HCT116 (cell line): ENCODE measurements at regions not wholly inside any gene's neighbourhood (a gene's known extent, or its start where the extent isn't known, plus 50 kb on each side); places are given as distances from the start of the nearest gene placed in this dataset.

Experiments
- ATAC-seq: fragments of 200-7000 bp; cut with Tn5 transposase; 2 replicates; pipeline ENCODE4 v1.9.1; 2020; ENCODE audit warnings: mild to moderate bottlenecking, moderate library complexity
- BruUV-seq: library from RNA; stranded (reverse); fragments of 400-500 nt; replicated peaks from 2 replicates; lab custom pipeline; 2021; lab: Mats Ljungman, UMichigan
- CTCF ChIA-PET: fragments of 300-600 bp; sonication (Branson Sonifier 250); formaldehyde crosslinking; loops from one replicate; lab custom pipeline; 2021; ENCODE audit warnings: antibody characterized with exemption; lab: Charles Lee
- POLR2A ChIA-PET: fragments of 300-600, 350-600 bp; sonication (Branson Sonifier 250); formaldehyde crosslinking; loops from one replicate; lab custom pipeline; 2021; ENCODE audit warnings: antibody characterized with exemption; lab: Charles Lee
- RAD21 ChIA-PET, 2 experiments: fragments of 300-600 bp; sonication (Branson Sonifier 250); formaldehyde crosslinking; loops; one replicate each; lab custom pipeline; 2023; ENCODE audit warnings: low total read pairs in 2 of 2; ENCODE audit not compliant: uncharacterized antibody in 2 of 2, unreplicated experiment in 2 of 2, low non-redundant PET in 1 of 2; lab: Charles Lee
- DNase-seq: peaks from one replicate; pipeline ENCODE4 v3.0.0-alpha.2; 2010; ENCODE audit warnings: low read depth, low spot score
- H2AFZ ChIP-seq: fragments of 200-600 bp; shearing (Covaris generic), sonication (generic); 2 replicates; pipeline ENCODE4 v1.6.1; 2017; ENCODE audit warnings: low read depth, mixed run types, mixed read lengths, antibody characterized with exemption, low read length; ENCODE audit not compliant: poor library complexity, severe bottlenecking
- H3K27ac ChIP-seq: 2 replicates; pipeline ENCODE4 v1.5.1; 2012; ENCODE audit warnings: low read depth, low read length
- H3K27me3 ChIP-seq: fragments of 200-600 bp; sonication (generic); 2 replicates; pipeline ENCODE4 v1.6.1; 2016; ENCODE audit warnings: mixed run types, low read length, mixed read lengths; ENCODE audit not compliant: insufficient read depth
- H3K36me3 ChIP-seq, 2 experiments: fragments of 200-500 bp in 1 of 2; fragments of 200-600 bp in 1 of 2; sonication (Bioruptor generic) in 1 of 2; sonication (generic) in 1 of 2; 2 replicates each; pipeline versions ENCODE4 v1.5.1 to v1.6.1; 2014 to 2016; ENCODE audit warnings: low read length in 2 of 2, inconsistent platforms in 1 of 2, mixed read lengths in 1 of 2, mixed run types in 1 of 2; ENCODE audit not compliant: insufficient read depth in 2 of 2, control insufficient read depth in 1 of 2
- H3K4me1 ChIP-seq, 2 experiments: fragments of 200-600 bp in 1 of 2; sonication (generic) in 1 of 2; 2 replicates each; pipeline versions ENCODE4 v1.5.1 to v1.6.1; 2012 to 2017; ENCODE audit warnings: low read length in 2 of 2, inconsistent platforms in 1 of 2, mild to moderate bottlenecking in 1 of 2, mixed read lengths in 1 of 2, mixed run types in 1 of 2, moderate library complexity in 1 of 2; ENCODE audit not compliant: insufficient read depth in 2 of 2, control insufficient read depth in 1 of 2
- H3K4me2 ChIP-seq: fragments of 200-600 bp; sonication (generic); 2 replicates; pipeline ENCODE4 v1.6.1; 2017; ENCODE audit warnings: mixed run types, low read length, mixed read lengths
- H3K4me3 ChIP-seq, 2 experiments: fragments of 200-600 bp in 1 of 2; sonication (generic) in 1 of 2; replicated peaks in 1 of 2; 2 replicates each; pipeline ENCODE4 v1.5.1; 2011 to 2016; ENCODE audit warnings: low read length in 2 of 2, control low read depth in 1 of 2, low read depth in 1 of 2, mild to moderate bottlenecking in 1 of 2, mixed read lengths in 1 of 2, mixed run types in 1 of 2
- H3K79me2 ChIP-seq: fragments of 200-600 bp; sonication (generic); 2 replicates; pipeline ENCODE4 v1.6.1; 2017; ENCODE audit warnings: mild to moderate bottlenecking, mixed run types, low read length, moderate library complexity, mixed read lengths; ENCODE audit not compliant: insufficient read depth
- H3K9ac ChIP-seq: fragments of 200-600 bp; sonication (generic); 2 replicates; pipeline ENCODE4 v1.6.1; 2016; ENCODE audit warnings: low read length, mixed read lengths
- H3K9me2 ChIP-seq: fragments of 200-600 bp; sonication (generic), shearing (Covaris generic); 2 replicates; pipeline ENCODE4 v1.6.1; 2017; ENCODE audit warnings: mixed run types, mild to moderate bottlenecking, moderate library complexity; ENCODE audit not compliant: insufficient read depth
- H3K9me3 ChIP-seq, 2 experiments: fragments of 200-500 bp in 1 of 2; fragments of 200-600 bp in 1 of 2; sonication (Bioruptor generic) in 1 of 2; sonication (generic) in 1 of 2; 2 replicates each; pipeline ENCODE4 v1.6.1; 2014 to 2017; ENCODE audit warnings: low read length in 2 of 2, mixed read lengths in 2 of 2, inconsistent platforms in 1 of 2, low read depth in 1 of 2, mild to moderate bottlenecking in 1 of 2, mixed run types in 1 of 2, moderate library complexity in 1 of 2; ENCODE audit not compliant: control insufficient read depth in 1 of 2, insufficient read depth in 1 of 2
- H4K20me1 ChIP-seq: fragments of 200-600 bp; sonication (generic), shearing (Covaris generic); 2 replicates; pipeline ENCODE4 v1.6.1; 2017; ENCODE audit warnings: mixed run types, mild to moderate bottlenecking, moderate library complexity; ENCODE audit not compliant: insufficient read depth
- CEBPB ChIP-seq: IDR thresholded peaks from 2 replicates; pipeline ENCODE4 v1.6.1; 2012; ENCODE audit warnings: low read depth
- ELF1 ChIP-seq: IDR thresholded peaks from 2 replicates; pipeline ENCODE4 v1.6.1; 2012; ENCODE audit warnings: low read depth, borderline replicate concordance
- EZH2 ChIP-seq: fragments of 200-600 bp; sonication (generic); IDR thresholded peaks from 2 replicates; pipeline ENCODE4 v1.6.1; 2017; ENCODE audit warnings: antibody characterized with exemption, mixed run types
- EZH2phosphoT487 ChIP-seq: fragments of 200-600 bp; IDR thresholded peaks from 2 replicates; pipeline ENCODE4 v1.6.1; 2018; ENCODE audit warnings: antibody characterized with exemption, borderline replicate concordance
- JUND ChIP-seq: IDR thresholded peaks from 2 replicates; pipeline ENCODE4 v1.6.1; 2012
- REST ChIP-seq: IDR thresholded peaks from 2 replicates; pipeline ENCODE4 v1.6.1; 2012; ENCODE audit warnings: low read depth
- SP1 ChIP-seq: IDR thresholded peaks from 2 replicates; pipeline ENCODE4 v1.6.1; 2012; ENCODE audit warnings: low read depth
- SRF ChIP-seq: IDR thresholded peaks from 2 replicates; pipeline ENCODE4 v1.6.1; 2012; ENCODE audit warnings: low read depth
- ZBTB33 ChIP-seq: IDR thresholded peaks from 2 replicates; pipeline ENCODE4 v1.6.1; 2011; ENCODE audit warnings: mild to moderate bottlenecking, low read length, moderate library complexity; ENCODE audit not compliant: insufficient replicate concordance; ENCODE audit errors: extremely low read depth
- ZFX ChIP-seq: fragments of 450-650 bp; IDR thresholded peaks from 2 replicates; pipeline ENCODE4 v1.6.1; 2017
- intact Hi-C: fragments of 100-400 bp; cut with micrococcal nuclease; formaldehyde crosslinking; loops from 2 replicates; pipeline ENCODE4 v1.10.0; 2022
- TF ChIP-seq, protein P1 (sequence below): IDR thresholded peaks from 2 replicates; pipeline ENCODE4 v1.6.1; 2012
- TF ChIP-seq, protein P2 (sequence below), 3 experiments: fragments of 200-600 bp in 1 of 3; sonication (generic) in 1 of 3; IDR thresholded peaks in 2 of 3; conservative IDR thresholded peaks in 1 of 3; 2 replicates each; pipeline ENCODE4 v1.5.1; 2012 to 2017; ENCODE audit warnings: low read depth in 2 of 3, low read length in 2 of 3, antibody characterized with exemption in 1 of 3, borderline replicate concordance in 1 of 3, control low read depth in 1 of 3, mild to moderate bottlenecking in 1 of 3, mixed read lengths in 1 of 3, mixed run types in 1 of 3, moderate library complexity in 1 of 3; ENCODE audit not compliant: insufficient read depth in 1 of 3

- no peaks in the 10 kb centered on the region for H3K36me3 ChIP-seq
- no TSS peak for BruUV-seq
- POLR2A ChIA-PET, result no interaction called here
- no peak overlapping the region for H3K9ac ChIP-seq
- no peaks in the 10 kb centered on the region for H3K27me3 ChIP-seq
- H3K27ac ChIP-seq, result no peak overlapping the region
- no peaks in the 10 kb centered on the region for H3K9me2 ChIP-seq
- no peaks in the 10 kb centered on the region for H3K79me2 ChIP-seq
- TF ChIP-seq, protein P1, sequence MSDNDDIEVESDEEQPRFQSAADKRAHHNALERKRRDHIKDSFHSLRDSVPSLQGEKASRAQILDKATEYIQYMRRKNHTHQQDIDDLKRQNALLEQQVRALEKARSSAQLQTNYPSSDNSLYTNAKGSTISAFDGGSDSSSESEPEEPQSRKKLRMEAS, result no peak
- TF ChIP-seq CEBPB (no peak), SRF (no peak), ZFX (no peak), SP1 (no peak), EZH2phosphoT487 (no peak), REST (no peak), ELF1 (no peak), ZBTB33 (no peak), EZH2 (no peak), JUND (no peak)
- TF ChIP-seq, protein P2, sequence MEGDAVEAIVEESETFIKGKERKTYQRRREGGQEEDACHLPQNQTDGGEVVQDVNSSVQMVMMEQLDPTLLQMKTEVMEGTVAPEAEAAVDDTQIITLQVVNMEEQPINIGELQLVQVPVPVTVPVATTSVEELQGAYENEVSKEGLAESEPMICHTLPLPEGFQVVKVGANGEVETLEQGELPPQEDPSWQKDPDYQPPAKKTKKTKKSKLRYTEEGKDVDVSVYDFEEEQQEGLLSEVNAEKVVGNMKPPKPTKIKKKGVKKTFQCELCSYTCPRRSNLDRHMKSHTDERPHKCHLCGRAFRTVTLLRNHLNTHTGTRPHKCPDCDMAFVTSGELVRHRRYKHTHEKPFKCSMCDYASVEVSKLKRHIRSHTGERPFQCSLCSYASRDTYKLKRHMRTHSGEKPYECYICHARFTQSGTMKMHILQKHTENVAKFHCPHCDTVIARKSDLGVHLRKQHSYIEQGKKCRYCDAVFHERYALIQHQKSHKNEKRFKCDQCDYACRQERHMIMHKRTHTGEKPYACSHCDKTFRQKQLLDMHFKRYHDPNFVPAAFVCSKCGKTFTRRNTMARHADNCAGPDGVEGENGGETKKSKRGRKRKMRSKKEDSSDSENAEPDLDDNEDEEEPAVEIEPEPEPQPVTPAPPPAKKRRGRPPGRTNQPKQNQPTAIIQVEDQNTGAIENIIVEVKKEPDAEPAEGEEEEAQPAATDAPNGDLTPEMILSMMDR (IDR thresholded peaks at IDR 0.05 in 2 of 3, conservative IDR thresholded peaks at IDR 0.05 in 1 of 3; ENCODE audit: borderline replicate concordance in 1 of 3, insufficient read depth in 1 of 3, low read depth in 2 of 3, low read length in 2 of 3), result no peak
- H3K4me3 ChIP-seq, result no peak overlapping the region
- CTCF ChIA-PET, result no interaction called here
- no peaks in the 10 kb centered on the region for H3K4me1 ChIP-seq
- no peak overlapping the region for H3K4me2 ChIP-seq
- H3K9me3 ChIP-seq, result peaks cover 5 to 28% of the 10 kb centered on the region in 2 experiments; a peak in 3 of 4 replicates
- H4K20me1 ChIP-seq, result no peaks in the 10 kb centered on the region
- ATAC-seq, result no peak
- DNase-seq, result no peak
- intact Hi-C loops, result no loop called here
- H2AFZ ChIP-seq, result no peak overlapping the region
- RAD21 ChIA-PET, result no interaction called here
These were observed 1009.6 kb downstream of the ROBO2 start for GRCh38 chr3:78049521-78049920.
